Fibroblast of gingiva (primary cell): ENCODE measurements at regions not wholly inside any gene's neighbourhood (a gene's known extent, or its start where the extent isn't known, plus 50 kb on each side); places are given as distances from the start of the nearest gene placed in this dataset.

Experiments
- DNase-seq: peaks from one replicate; pipeline ENCODE4 v3.0.0-alpha.2; 2011; ENCODE audit warnings: low read depth

GRCh38 chr22:27507111-27507611, 294.4 kb downstream of the MN1 start:
- DNase-seq, result no peak

DNA sequence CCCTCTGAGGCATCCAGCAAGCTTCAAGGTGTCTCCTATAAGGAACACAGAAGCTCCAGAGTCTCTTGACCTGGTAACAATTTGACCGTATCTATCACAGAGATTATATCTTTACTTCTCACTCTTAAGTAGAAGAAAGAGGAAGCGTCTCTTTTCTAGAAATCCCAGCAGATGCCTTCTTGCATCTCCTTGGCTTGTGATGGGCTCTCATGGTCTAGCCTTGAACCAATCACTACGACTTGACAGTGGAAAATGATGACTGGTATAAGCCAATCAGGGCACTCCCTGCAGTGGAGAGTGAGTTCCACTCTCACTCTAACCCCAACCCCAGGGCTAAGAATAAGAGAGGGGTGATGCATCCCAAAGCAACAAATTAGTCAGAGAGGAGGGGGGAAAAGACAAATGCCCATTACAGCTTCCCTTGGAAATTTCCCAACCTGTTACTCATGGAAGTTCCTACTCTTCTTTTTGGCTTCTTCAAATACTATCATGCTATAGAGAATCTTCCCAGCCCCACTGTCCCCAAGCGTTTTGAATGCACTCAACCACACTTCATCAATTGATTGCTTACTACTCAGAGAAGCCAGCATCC, 293.5 kb downstream of the MN1 start:
- DNase-seq, result no peak

DNA sequence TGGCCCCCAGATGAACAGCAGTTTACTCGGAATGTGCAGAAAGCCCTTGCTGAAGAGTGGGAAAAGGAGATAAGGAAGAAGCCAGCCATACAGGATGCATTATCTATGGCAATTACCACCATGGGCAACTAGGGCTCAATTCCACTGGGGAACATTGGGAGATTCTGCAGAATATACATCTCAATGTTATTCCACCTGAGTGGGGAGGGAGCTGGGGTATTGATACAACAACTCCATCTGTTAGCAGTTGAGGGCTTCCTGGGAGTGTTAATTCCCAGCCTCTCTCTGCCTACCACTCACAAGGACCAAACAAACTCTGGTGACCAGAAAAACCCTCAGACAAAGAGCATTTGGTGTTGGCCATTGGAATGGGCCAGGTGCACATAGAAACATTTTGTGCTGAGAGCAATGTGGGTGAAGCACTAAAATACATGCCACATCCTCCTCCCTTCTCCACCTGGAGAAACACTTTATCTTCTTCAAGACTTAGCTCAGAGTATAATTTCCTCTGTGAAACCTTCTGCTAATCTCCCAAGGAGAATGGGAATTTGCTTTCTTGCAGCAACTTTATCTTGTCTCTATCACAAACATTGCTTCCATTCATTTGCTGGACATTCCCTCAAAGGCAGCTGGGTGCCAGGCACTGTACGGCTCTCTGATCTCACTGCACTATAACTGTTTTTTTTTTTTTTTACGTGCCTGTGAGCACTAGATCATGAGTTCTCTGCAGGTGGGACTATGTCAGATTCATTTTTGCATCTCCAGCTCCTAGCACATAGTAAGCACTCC, 292.2 kb downstream of the MN1 start:
- DNase-seq, result no peak

- DNase-seq, result no peak
Measured at GRCh38 chr22:27510024-27510423, 291.5 kb downstream of the MN1 start.

GRCh38 chr22:27512283-27512761, 289.2 kb downstream of the MN1 start:
- DNase-seq, result peak; percentile 85

- DNase-seq, result no peak
Measured at GRCh38 chr22:27513021-27513420, 288.5 kb downstream of the MN1 start.

- no peak for DNase-seq
Measured at GRCh38 chr22:27514601-27515523, 286.7 kb downstream of the MN1 start.

DNA sequence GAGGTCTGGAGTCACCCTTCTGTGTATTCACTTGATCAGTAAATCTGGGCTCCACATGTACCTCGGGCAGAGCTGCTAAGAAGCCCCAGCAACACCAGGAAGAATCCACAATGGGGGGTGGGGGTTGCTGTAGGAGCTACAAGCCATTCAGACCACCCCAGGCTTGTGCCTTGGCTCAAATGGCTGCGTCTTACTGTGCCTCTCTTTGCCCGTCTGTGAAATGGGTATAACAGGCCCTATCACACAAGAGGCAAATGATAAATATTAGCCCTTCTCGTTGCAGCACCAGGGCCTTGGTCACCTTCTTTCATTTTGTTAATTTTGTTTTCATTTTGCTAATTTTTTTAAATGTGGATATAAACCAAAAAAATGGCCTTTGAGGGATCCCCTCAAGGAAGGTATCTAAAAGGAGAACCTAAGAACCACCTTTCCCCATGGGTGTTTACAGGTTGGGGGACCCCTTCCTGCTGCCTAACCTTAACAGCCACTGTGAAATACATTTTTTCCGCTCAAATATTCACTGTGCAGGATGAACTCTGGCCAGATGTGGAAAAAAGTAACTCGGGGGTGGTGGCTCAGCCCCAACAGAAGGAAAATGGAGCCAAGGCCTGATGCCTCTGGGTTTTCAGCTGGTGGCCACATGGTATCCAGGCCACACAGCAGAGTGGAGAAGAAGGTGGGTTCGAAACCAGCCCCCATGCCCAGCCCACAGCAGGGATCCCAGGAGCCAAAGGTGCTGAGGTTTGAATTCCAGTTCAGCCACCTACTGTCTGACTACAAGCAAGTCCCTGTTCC, 284.0 kb downstream of the MN1 start:
- DNase-seq, result peak; percentile 14

DNA sequence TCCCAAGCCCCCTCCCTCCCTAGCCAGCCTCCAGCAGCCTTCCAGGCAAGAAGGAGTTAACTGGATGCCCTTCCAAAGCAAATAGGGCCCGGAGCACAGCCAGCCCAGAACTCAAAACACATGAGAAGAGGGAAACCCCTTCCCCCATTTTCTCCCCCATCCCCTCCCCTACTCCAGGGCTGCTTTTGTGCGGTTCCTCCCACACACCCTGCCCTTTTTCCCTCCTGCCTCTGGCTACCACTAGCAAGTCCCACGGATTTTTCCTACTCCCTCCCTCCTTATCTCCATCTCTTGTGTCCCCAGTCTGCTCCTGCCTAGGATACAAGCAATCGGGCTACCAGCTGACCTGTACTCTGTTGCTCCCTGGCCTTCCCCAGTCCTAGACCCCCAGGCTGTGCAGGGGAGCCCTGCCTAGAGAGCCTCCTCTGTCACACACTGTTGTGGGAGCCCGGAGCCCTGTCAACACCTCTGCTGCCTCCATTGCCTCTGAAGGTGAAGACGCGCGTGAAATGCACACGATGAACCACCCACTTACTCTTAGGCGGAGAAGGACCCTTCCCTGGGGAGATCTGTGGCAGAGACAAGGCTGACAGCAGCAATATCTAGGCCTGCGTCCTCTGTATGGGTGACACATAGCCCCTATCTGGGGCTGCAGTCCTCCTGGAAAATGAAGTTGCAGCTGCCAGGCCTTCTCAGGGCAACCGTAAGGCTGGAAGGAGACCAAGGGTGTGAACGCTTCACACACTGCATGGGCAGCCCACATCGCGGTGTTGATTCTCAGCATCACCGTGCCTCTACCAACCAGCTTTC, 282.8 kb downstream of the MN1 start:
- DNase-seq, result peak; percentile 8

GRCh38 chr22:27523711-27524110, 277.8 kb downstream of the MN1 start:
- DNase-seq, result no peak

GRCh38 chr22:27525711-27526110, 275.8 kb downstream of the MN1 start:
- DNase-seq, result no peak

GRCh38 chr22:27526901-27527300, 274.7 kb downstream of the MN1 start:
- no peak for DNase-seq

GRCh38 chr22:27531782-27532530, 269.6 kb downstream of the MN1 start:
- peak; percentile 51 for DNase-seq

GRCh38 chr22:27533105-27533745, 268.3 kb downstream of the MN1 start:
- DNase-seq, result no peak

GRCh38 chr22:27534720-27535125, 266.8 kb downstream of the MN1 start:
- peak; percentile 89 for DNase-seq

DNA sequence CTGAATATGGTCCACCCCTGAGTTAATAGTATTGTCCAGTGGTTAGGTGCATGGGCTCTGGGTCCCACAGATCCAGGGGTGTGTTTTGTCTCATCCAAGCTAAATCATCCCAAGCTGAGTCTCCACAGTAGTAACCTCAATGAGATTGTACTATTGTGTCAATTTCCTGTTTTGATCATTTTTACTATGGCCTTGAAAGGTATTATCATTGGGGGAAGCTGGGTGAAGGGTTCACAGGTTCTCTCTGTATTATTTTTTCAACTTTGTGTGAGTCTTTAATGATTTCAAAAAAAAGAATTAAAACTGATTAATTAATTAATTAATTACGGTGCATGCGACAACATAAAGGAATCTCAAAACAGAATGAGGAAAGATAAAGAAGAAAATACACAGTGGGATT, 266.1 kb downstream of the MN1 start:
- DNase-seq, result no peak

DNA sequence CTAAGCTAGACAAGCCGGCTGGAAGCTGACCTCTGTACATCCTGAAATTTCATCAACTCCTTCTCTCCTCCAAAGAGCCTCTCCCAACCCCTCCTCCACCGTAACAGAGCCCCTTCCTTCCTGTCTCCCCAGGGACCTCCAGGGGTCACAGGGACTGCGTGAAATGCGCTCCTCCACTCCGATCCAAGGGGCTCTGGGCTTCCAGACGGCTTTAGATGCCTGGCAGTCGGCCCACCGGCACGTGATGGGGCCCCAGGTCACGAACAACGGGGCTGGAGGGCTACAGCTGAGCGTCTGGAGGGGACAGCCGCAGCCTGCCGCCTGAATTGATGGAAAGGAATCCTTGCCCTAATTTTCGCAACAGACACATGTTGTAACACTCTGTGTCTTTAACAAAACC, 264.1 kb downstream of the MN1 start:
- peak; percentile 48 for DNase-seq

GRCh38 chr22:27538666-27539065, 262.9 kb downstream of the MN1 start:
- DNase-seq, result no peak

DNA sequence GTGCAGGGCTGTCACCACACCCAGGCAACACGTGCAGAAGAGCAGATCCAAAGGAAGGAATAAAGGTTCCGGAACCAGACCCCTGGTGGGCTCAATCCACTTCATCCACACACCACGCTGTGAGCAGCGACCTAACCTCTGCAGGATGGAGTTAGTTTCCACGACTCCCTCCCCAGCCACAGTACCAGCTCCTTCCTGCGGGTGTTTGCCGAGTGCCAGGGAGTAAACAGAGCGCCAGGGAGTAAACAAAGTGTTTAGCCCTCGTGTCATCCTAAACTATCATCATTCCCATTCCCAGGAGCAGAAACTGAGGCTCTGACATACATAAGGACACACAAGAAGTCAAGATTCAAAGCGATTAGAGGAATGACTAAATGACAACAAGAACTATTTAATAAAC, 261.3 kb downstream of the MN1 start:
- no peak for DNase-seq
